Posterior cingulate gyrus (tissue), 11 donors: ENCODE measurements at regions not wholly inside any gene's neighbourhood (a gene's known extent, or its start where the extent isn't known, plus 50 kb on each side); places are given as distances from the start of the nearest gene placed in this dataset.

Experiments
- DNase-seq, 10 donors: peaks; one replicate each; pipeline versions ENCODE4 v3.0.0 to v3.0.0-alpha.2; 2020 to 2021; ENCODE audit warnings: mixed read lengths in 3 of 10
- intact Hi-C: fragments of 100-400 bp; cut with DNase I; formaldehyde crosslinking; loops from one replicate; pipeline ENCODE4 v1.15.1; 2023

DNA sequence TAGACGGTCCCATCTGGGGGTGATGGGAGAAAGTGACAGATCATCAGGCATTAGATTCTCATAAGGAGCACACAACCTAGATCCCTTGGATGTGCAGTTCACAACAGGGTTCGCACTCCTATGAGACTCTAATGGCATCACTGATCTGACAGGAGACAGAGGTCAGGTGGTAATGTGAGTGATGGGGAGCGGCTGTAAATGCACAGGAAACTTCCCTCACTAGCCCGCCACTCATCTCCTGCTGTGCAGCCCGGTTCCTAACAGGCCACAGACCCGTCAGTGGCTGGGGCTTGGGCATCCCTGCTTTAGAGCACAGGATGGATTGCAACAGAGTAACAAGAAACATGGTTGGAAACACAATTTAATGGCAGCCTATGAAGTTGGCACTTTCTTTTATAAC, 172.6 kb upstream of the VCX3A start:
- no peak for DNase-seq
- intact Hi-C loops = no loop called here

DNA sequence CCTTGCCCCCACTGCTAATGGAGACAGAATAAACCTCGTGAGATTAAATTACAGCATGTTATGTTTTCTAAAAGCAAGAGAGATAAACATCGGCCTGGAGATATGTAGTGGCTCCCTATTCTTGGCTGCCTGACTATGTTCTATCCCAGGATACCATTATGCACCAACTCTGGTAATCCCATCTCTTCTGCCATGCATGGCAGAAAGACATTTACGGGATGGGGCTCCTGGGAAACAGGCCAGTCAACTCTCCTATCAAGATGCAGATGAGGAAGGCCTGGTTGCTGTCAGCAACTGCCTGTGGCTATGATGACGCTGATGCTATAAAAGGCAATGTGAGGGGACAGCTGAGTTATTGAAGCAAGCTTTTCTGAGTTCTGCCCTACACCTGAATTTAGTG, 166.2 kb upstream of the VCX3A start:
- DNase-seq = no peak
- intact Hi-C loops = no loop called here

DNA sequence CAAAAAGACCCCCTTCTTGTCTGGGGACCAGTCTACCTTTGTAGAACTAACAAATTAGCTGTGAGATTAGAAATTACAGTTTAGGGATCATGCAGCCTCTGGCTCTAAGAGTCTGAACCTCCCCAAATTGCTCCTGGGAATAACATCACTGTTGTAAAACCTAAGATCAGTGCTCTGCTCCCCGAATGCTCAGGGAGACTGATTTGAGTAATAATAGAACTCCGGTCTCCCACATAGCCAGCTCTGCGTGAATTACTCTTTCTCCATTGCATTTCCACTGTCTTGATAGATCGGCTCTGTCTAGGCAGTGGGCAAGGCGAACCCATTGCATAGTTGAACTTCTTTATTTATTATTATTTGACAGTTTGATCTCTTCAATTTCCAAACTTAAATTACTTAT, 160.8 kb upstream of the VCX3A start:
- intact Hi-C loops = no loop called here
- no peak for DNase-seq

DNA sequence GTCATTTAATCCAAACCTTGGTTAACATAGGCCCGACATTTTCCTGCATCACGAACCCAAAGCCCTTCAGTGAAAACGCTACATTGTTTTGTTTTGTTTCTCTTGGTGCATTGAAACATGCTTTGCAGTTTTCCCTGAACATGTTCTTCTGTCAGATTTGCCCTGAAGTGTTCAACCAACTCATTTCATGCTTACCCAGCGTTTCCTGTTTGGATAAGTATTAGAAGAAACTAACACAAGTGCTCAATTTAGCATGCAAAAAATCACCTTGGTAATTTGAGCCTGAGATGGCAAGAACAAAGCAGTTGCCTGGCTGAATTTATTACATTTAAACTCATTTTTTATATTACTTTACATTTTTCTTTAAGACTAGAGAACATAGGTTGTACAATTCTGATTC, 160.1 kb upstream of the VCX3A start:
- no peak for DNase-seq
- intact Hi-C loops = no loop called here

DNA sequence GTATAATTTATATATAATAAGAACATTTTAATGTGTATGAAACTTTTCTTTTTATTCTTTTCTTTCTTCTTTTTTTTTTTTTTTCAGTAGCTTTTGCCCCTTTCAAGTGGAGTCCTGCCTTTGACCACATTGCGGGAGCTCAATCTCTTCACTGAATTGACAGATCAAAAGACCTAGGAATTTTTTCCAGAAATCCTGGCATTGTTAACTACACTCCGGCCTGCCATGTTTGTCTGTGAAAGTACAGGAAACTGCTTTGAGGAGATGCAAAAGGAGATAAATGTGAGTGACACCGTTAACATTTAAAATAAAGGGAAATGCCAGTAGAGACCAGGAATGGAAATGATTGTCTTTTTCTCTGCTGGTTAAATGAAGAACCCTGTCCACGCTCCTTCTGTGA, 159.3 kb upstream of the VCX3A start:
- DNase-seq = no peak
- intact Hi-C loops = no loop called here

DNA sequence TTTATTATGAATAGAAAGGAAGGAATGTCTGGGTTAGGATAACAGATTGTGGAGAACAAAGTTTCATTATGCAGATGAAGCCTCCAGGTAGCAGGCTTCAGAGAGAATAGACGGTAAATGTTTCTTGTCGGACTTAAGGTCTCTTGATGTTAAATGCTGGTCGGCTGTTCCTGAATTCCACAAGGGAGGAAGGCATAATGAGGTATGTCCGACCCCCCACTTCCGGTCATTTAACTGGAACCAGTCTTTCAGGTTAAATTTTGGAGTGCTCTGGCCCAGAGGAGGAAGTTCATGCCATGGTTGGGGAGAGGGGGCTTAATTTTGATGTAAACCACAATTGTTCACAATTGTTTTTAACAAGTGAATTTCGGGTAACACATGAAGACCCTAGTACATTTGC, 158.1 kb upstream of the VCX3A start:
- intact Hi-C loops = no loop called here
- DNase-seq = no peak

DNA sequence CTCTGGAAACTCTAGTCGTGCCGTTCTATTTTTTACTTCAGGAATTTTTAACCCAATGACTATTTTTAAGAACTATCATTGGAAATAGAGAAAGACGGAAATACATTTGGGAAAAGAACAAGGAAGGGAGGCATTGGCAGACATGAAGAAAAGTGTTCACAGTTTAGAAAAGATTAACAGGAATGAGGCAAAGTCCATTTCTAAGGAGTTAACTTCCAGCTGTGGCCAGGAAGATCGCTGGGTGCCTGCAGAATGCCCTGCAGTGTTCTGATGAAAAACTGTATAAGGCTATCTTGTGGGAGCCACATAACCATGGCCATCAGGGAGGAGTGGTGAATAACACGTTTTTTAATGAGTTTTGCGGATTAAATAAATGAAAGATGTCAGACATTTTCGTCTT, 150.6 kb upstream of the VCX3A start:
- intact Hi-C loops = no loop called here
- no peak for DNase-seq

DNA sequence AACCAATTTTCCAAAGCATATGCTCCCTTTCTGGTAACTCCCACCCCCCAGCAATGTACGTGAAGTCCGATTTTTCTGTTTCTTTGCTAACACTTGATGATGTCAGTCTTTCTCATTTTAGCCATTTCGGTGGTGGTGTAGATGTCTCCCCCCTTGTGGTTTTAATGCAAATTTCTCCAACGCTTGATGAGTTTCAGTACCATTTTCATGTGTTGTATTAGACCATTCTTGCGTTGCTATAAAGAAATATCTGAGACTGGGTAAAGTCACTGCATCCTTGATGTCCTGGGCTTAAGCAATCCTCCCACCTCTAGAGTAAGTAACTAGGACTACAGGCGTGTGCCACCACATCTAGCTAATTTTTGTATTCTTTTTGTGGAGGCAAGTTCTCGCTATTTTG, 148.4 kb upstream of the VCX3A start:
- intact Hi-C loops = no loop called here
- DNase-seq = no peak

DNA sequence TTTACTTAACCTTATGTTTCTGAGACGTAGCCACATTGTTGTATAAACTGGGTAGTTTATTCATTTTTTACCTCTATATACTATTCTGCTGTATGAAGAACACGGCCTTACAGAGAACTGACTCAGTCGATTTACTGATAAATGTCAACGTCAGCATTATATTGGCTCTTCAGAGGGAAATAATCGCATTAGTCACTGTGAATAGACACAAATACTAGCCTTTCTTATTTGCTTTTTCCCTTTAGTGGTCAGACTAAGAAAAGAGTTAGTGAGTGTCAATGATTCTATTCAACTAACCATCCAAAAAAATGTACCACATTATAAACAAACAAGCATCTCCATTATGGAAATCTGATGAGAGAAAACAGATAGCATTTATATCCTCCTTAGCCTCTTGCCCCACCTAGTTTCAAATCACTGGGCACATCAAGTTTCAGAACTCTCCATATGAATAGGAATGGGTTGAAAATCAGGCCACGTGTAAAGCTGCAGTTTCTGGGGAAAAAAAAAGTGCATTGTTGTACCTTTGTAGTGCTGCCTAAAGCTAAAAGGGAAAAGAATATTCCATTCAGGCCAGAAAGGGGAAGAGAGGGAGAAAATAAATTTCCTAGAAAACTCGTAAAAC, 146.7 kb upstream of the VCX3A start:
- no peak for DNase-seq
- intact Hi-C loops = no loop called here

DNA sequence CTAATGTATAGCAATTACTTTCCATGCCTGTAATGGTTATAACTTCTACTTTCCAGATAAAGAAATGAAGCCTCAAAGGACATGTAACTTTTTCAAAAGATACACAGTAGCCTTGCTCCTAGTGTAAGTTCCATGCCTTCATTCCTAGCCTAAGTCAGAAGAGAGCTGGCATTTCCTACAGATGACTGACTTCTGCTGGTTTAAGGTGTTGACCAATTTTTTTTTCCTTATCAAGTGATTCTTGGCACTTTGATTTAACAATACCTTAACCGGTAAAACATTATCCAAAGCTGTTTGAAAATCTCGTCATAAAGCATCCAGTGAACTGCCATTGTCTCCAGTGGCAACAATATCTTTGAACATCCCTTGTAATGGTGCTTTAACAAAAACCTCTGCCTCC, 145.1 kb upstream of the VCX3A start:
- intact Hi-C loops = no loop called here
- DNase-seq = no peak

DNA sequence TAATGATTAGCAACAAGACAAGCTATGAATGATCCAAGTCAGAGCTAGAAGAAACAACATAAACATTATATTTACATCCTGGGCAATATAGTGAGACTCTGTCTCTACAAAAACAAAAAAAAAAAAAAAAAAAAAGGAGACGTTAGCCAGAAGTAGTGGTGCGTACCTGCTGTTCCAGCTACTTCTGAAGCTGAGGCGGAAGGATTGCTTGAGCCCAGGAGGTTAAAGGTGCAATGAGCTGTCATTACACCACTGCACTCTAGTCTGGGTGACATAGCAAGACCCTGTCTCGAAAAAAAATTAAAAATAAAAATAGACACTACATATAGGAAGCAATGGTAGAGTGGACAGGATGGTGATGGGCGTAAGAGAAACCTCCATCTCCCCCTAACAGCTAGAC, 144.6 kb upstream of the VCX3A start:
- DNase-seq = no peak
- intact Hi-C loops = no loop called here

DNA sequence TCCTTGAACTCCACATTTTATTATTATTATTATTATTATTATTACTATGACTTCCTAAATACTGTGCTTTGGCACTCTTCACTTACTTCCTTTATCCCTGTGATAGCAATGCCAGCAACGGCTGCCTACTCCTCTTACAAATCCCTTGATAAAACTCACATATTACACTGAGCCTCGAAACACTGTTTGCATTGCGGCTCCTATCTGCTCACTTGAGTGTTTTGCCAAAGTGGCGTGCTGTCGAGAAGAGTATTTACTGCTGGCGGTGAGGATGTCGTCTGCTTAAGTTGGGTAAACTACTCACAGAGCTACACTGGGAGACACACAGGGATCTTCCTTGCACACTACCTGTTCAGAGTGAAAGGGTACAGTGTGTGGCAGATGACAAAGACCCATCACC, 143.4 kb upstream of the VCX3A start:
- intact Hi-C loops = no loop called here
- no peak for DNase-seq

DNA sequence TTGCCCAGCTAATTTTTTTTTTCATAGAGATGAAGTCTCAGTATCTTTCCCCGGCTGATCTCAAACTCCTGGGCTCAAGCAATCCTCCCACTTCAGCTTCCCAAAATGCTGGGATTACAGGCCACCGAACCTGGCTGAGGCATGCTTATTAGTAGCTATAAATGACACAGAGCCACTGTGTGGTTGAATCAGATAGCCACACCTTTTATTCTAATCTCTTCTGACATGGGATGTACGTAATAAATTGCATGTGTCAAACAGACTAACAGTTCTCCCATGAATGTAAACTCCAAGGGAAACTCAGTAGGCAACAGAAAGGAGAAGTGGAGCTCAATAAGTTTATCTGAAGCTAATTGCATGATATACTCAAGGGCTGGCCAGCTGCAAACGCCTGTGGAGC, 139.8 kb upstream of the VCX3A start:
- intact Hi-C loops = no loop called here
- DNase-seq = no peak

DNA sequence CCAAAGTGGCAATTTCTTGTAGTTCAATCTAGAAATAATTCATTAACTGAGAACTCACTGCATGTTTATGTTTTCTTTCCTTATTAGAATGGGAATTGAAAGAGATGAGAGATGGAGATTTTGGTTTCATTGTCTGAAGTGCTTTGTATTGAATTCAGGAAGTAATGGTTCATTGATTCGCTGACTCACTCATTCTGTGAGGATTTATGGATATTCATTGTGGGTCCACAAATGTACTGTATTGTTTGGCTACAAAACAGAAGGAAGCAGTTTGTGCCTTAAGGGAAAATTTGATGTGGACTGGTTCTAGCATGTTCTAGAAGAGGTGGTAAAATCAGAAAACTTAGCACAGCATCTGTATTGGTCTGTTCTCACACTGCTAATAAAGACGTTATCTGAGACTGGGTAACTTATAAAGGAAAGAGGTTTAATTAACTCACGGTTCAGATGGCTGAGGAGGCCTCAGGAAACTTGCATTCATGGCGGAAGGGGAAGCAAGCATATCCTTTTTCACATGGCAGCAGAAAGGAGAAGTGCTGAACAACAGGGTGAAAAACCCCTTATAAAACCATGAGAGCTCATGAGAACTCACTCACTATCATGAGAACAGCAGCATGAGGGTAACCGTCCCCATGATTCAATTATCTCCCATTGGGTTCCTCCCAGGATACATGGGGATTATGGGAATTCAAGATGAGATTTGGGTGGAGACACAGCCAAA, 132.3 kb upstream of the VCX3A start:
- DNase-seq = no peak

DNA sequence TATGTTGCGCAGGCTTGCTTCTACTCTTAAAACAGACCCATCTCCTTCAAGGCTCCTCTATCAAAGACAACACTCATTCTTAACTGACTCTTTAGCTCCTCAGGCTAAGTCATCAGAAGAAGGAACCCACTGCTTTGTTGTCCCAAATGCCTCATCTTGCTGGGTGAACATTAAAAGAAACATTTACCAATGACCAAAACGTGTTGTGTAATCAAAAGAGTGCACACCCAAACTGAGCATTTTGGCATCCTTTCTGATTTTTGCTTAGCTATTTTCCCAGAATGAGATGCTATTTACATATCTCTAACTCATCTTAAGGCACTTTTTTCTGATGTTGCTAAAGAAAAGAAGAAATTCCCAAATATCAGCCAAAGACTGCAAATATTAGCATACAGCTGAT, 131.7 kb upstream of the VCX3A start:
- DNase-seq = no peak

More for the DNA sequence above, 132.3 kb upstream of the VCX3A start:
- intact Hi-C loops = no loop called here

DNA sequence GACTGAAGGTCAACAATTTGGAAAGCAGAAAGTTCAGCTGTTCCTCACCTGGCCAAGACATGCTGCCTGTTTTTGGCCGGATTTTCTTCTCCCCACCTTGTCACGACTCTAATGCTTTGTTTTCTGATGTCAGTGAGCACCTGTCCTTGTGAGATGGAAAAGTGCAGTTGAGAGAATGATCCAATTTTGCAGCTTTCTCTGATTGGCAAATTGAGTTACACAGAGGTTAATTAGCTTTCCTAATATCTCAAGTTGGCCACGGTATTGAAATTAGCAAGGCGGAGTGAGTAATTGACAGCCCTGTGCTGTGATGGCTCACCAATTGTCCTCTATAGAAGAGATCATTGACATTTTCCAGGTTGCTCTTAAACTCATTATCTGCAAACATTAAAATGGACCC, 126.8 kb upstream of the VCX3A start:
- no peak for DNase-seq
- intact Hi-C loops = no loop called here

More for the DNA sequence above, 131.7 kb upstream of the VCX3A start:
- intact Hi-C loops = no loop called here

DNA sequence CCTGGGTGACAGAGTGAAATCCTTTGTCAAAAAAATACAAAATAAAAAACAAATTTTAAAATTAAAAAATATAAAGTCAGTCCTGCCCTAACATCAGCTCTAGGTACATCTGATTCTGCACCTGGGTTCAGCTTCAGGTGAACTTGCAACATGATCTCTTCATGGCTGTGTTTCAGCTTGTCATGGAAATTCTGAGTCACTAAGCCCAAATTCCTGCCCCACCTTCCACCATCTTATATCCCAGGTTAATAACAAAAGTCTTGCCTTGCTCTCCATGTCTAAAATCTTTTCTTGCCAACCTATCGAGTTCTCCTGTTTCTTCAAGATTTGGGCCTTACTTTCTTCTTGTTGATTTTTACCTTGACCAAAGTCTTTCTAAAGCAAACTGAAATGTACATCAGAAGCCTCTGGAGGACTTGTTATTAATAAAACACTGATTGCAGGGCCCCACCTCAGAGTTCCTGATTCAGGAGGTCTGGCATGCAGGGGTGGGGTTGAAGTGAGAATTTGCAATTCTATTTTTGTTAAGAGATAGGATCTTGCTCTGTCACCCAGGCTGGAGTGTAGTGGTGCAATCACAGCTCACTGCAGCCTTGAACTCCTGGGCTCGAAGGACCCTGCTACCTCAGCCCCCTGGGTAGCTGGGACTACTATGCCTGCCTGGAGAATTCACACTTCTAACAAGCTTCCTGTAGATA, 125.8 kb upstream of the VCX3A start:
- DNase-seq = no peak
- intact Hi-C loops = no loop called here

DNA sequence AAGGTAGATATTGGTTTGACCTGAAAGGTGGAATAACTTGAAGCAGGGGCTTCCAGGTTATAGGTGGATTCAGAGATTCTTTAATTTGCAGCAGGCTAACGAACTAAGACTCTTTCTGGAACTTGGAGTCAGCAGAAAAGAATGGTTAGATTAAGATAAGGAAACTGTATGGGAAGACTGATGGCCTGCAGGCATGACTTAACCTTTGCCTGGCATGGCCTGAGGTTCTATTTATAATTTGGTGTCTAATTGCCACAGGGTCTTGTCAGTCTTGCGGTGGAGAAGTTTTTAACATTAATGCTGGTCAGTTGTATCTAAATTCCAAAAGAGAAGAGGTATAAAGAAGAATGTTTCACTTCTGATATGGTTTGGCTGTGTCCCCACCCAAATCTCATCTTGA, 110.3 kb upstream of the VCX3A start:
- intact Hi-C loops = no loop called here
- no peak for DNase-seq

DNA sequence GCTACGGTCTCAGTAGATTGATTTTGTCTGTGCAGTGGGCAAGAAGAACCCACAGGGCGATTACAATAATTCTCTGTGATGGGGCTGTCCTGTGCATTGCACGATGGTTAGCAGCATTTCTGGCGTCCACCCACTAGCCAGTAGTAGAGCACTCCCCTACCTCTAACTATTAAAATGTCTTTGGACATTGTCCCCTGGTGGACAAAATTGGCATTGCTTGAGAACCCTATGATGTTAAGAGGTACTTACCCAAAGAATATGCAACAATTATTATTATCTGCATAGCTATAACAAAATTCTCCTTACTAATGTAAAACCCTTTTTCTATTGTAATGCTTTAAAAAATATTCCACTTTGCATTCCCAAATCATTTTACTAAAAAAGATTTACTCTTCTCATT, 109.5 kb upstream of the VCX3A start:
- intact Hi-C loops = no loop called here
- no peak for DNase-seq

DNA sequence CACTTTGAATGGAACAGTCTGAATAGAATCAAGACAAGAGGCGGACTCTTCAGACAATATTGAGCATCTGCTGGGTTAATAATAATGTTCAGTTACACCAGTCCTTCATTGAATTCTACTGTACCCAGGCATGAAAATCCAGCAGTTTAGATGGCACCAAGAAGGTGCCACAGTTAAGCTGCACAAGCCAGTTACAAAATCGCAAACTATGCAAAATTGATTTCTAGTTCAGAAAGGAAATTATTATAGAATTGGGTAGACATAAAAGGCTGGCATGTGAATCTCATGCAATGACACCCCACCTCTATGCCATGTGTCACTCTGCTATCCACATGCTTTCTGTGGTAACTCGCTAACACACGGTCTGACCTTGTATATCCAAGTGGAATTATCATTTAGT, 105.8 kb upstream of the VCX3A start:
- DNase-seq = no peak
- intact Hi-C loops = no loop called here

DNA sequence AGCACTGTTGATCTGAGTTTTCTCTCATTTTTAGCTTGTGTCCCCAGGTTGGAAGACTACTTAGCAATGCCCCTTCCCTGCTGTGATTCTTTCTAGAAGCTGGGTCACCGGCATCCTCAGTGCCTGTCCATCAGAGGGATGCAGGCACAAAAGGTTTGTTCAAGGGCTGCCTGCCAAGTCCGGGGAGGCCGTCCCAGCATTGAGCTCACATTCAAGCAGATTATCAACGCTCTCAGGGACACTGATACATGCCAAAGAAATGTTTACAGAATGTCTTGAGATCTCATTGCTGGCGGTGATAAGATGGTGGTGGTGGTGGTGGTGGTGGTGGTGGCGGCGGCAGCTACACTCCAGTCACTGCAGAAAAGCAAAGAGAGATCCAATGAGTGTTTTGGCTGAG, 79.6 kb upstream of the VCX3A start:
- intact Hi-C loops = no loop called here
- DNase-seq = no peak

DNA sequence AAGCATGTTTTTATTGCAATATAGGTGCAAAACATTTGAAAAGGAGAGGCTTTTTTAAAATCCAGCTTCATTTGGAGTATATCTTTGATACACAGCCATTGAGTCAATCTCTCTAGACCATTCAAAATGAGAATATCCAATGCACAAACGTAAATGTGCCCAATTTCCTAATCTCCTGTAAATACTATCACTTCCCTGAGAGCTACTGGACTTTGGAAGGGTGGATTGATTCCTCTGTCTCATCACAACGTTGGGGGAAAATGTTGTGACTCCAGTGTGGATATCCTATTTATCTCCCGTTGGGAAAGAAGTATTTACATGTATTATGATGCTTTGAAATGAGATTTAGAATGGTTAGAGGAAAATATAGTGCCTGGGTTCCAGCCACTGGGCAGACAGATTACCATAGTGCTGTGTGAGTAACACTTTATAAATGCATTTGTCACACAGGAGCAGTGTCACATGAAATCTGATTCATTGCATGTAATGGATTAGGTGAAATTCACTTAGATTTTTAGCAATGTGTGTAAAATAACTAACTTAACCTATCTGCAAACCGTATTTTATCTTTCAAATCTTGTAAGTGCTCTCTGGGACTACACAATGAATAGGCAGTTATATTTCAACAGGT, 64.4 kb upstream of the VCX3A start:
- intact Hi-C loops = no loop called here
- no peak for DNase-seq
